22Rv1 (cell line): ENCODE measurements at regions not wholly inside any gene's neighbourhood (a gene's known extent, or its start where the extent isn't known, plus 50 kb on each side); places are given as distances from the start of the nearest gene placed in this dataset.

ENCODE experiments used
- CTCF ChIP-seq: fragments of 450-650 bp; IDR thresholded peaks from 2 replicates; pipeline ENCODE4 v1.5.1; 2017; ENCODE audit warnings: mild to moderate bottlenecking
- ZFX ChIP-seq: fragments of 450-650 bp; IDR thresholded peaks from 2 replicates; pipeline ENCODE4 v1.6.1; 2017; ENCODE audit warnings: antibody characterized with exemption, borderline replicate concordance

- TF ChIP-seq CTCF (no peak), ZFX (no peak)
These were observed 168.5 kb upstream of the BMP4 start for GRCh38 chr14:54125109-54125508.
